ENCODE measurements at regions not wholly inside any gene's neighbourhood (a gene's known extent, or its start where the extent isn't known, plus 50 kb on each side); places are given as distances from the start of the nearest gene placed in this dataset.

DNA sequence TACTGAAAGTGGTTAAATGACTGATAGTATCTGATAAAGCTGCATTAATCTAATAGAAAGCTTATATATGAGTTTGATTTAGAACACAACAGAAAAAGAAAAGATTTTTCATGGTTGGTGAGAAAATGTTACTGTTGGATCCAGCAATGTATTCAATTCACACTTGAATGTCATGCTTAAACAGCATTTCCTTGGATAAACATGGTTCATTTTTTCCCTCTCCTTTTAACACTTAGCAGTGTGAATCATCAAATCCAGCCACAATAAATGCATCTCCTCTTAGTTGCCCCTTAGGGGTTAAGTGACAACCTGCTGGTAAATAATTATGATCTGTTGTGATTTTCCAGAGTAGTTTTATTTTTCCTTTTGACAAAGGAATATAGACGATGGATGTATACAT is 74.9 kb upstream of the GRIP1 start:
- TF ChIP-seq, protein P1, sequence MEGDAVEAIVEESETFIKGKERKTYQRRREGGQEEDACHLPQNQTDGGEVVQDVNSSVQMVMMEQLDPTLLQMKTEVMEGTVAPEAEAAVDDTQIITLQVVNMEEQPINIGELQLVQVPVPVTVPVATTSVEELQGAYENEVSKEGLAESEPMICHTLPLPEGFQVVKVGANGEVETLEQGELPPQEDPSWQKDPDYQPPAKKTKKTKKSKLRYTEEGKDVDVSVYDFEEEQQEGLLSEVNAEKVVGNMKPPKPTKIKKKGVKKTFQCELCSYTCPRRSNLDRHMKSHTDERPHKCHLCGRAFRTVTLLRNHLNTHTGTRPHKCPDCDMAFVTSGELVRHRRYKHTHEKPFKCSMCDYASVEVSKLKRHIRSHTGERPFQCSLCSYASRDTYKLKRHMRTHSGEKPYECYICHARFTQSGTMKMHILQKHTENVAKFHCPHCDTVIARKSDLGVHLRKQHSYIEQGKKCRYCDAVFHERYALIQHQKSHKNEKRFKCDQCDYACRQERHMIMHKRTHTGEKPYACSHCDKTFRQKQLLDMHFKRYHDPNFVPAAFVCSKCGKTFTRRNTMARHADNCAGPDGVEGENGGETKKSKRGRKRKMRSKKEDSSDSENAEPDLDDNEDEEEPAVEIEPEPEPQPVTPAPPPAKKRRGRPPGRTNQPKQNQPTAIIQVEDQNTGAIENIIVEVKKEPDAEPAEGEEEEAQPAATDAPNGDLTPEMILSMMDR (IDR thresholded peaks at IDR 0.05) = no peak
- no peak for TF ChIP-seq POLR2A (IDR thresholded peaks at IDR 0.05)
